ENCODE measurements at regions not wholly inside any gene's neighbourhood (a gene's known extent, or its start where the extent isn't known, plus 50 kb on each side); places are given as distances from the start of the nearest gene placed in this dataset.

DNA sequence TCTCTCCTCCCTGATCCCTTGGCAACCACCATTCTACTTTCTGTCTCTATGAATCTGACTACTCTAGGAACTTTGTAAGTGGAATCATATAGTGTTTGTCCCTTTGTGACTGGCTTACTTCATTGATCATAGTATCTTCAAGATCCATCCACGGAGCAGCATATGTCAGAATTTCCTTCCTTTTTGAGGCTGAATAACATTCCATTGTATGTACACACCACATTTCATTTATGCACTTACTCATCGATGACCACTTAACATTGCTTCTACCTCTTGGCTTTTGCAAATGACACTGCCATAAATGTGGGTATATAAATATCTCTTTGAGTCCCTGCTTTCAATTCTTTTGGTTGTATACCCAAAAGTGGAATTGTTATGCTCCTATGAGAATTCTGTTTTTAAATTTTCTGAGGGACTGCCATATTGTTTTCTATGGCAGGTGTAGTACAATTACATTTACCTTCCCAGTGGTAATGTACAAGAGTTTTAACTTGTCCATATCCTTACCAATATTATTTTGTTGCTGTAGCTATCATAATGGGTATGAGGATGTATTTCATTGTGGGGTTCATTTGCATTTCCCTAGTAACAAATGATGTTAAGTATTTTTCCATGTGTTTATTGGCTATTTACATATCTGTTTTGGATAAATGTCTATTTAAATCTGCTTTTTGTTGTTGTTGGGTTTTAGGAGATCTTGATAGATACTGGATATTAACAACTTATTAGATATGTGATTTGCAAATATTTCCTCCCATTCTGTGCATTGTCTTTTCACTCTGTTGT lies 466.1 kb downstream of the C4orf33 start:
- Histone ChIP-seq H3K27ac (no peak overlapping the region), H3K9me3 (no peaks in the 10 kb centered on the region), H3K4me1 (no peaks in the 10 kb centered on the region), H3K4me2 (no peak overlapping the region), H3K4me3 (no peak overlapping the region)
- TF ChIP-seq, protein P1, sequence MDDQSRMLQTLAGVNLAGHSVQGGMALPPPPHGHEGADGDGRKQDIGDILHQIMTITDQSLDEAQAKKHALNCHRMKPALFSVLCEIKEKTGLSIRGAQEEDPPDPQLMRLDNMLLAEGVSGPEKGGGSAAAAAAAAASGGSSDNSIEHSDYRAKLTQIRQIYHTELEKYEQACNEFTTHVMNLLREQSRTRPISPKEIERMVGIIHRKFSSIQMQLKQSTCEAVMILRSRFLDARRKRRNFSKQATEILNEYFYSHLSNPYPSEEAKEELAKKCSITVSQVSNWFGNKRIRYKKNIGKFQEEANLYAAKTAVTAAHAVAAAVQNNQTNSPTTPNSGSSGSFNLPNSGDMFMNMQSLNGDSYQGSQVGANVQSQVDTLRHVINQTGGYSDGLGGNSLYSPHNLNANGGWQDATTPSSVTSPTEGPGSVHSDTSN (IDR thresholded peaks at IDR 0.05), result no peak
- TF ChIP-seq NFE2L2 (conservative IDR thresholded peaks at IDR 0.05; ENCODE audit: low read length), result no peak
- no peak for TF ChIP-seq ESRRA (IDR thresholded peaks at IDR 0.05; ENCODE audit: borderline replicate concordance, low read length)
- no peak for TF ChIP-seq MAZ (IDR thresholded peaks at IDR 0.05; ENCODE audit: borderline replicate concordance, low read depth, low read length)
- TF ChIP-seq, protein P2, sequence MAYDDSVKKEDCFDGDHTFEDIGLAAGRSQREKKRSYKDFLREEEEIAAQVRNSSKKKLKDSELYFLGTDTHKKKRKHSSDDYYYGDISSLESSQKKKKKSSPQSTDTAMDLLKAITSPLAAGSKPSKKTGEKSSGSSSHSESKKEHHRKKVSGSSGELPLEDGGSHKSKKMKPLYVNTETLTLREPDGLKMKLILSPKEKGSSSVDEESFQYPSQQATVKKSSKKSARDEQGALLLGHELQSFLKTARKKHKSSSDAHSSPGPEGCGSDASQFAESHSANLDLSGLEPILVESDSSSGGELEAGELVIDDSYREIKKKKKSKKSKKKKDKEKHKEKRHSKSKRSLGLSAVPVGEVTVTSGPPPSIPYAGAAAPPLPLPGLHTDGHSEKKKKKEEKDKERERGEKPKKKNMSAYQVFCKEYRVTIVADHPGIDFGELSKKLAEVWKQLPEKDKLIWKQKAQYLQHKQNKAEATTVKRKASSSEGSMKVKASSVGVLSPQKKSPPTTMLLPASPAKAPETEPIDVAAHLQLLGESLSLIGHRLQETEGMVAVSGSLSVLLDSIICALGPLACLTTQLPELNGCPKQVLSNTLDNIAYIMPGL (CRISPR knock-in tag; IDR thresholded peaks at IDR 0.05; ENCODE audit: borderline replicate concordance), result no peak
- ChIA-PET CTCF (no interaction called here), POLR2A (no interaction called here)
- no peak for FAIRE-seq
- no peak for ATAC-seq
- DNase-seq (ENCODE audit: low read depth in 1 of 2, low spot score in 1 of 2), result no peak
- 2% methylated on average over 2 of the region's 2 CpGs for WGBS (ENCODE audit: missing lambda C conversion rate)

DNA sequence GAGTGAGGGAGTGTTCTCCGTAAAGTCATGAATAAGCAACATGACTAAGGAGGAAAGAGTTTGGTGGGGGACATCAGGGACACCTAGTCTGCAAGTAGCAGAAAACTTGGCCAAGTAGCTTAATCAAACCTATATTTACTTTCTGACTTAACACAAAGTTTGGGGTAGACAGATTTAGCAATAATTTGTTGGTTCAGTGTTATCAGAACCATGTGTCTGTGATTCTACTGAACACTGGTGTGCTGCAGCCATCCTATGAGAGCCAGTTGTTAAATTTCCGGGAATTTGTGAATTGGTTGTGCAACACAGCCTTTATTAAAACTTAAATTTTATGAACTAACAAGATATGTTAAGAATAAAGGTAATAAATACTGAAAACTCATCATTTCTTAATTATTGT lies 469.3 kb downstream of the C4orf33 start:
- ChIA-PET POLR2A (no interaction called here), CTCF (no interaction called here)
- ATAC-seq (no peak), DNase-seq (ENCODE audit: low read depth in 1 of 2, low spot score in 1 of 2) (no peak), FAIRE-seq (no peak)
- WGBS (ENCODE audit: missing lambda C conversion rate), result 21% methylated on average over 2 of the region's 2 CpGs
- Histone ChIP-seq H3K27ac (no peak overlapping the region), H3K4me2 (no peak overlapping the region), H3K4me1 (no peaks in the 10 kb centered on the region), H3K9me3 (no peaks in the 10 kb centered on the region), H3K4me3 (no peak overlapping the region)
- TF ChIP-seq RNF2 (IDR thresholded peaks at IDR 0.05; ENCODE audit: borderline replicate concordance, low read depth), result no peak
- TF ChIP-seq ESRRA (IDR thresholded peaks at IDR 0.05; ENCODE audit: borderline replicate concordance, low read length), result no peak
- no peak for TF ChIP-seq MAFK (IDR thresholded peaks at IDR 0.05; ENCODE audit: partially characterized antibody)
- TF ChIP-seq POLR2AphosphoS2 (conservative IDR thresholded peaks at IDR 0.05; ENCODE audit: low read length), result no peak
- TF ChIP-seq, protein P3, sequence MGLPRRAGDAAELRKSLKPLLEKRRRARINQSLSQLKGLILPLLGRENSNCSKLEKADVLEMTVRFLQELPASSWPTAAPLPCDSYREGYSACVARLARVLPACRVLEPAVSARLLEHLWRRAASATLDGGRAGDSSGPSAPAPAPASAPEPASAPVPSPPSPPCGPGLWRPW (IDR thresholded peaks at IDR 0.05), result no peak
- TF ChIP-seq HDAC2 (IDR thresholded peaks at IDR 0.05), result no peak
- no peak for TF ChIP-seq NFE2L2 (conservative IDR thresholded peaks at IDR 0.05; ENCODE audit: low read length)
- TF ChIP-seq FOSL2 (IDR thresholded peaks at IDR 0.05), result no peak
- TF ChIP-seq FOSL2 (CRISPR knock-in tag; IDR thresholded peaks at IDR 0.05), result no peak

DNA sequence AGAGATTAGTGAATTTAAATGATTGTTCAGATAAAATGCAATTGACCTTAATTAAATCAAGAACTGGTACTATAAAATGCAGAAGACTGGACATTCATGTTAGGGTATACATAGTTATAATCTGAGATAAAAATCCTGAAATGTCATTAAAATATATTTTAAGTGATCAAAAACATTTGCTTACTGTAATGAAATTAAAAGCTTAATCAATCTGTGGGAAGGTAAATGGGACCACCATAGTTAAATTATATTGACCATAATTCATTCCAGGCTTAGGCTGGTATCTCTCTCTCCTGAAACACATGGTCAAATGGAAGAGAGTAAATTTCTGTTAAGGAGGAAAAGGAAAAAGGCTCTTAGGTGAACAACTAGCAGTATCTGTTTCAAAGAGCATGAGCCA lies 474.4 kb downstream of the C4orf33 start:
- Histone ChIP-seq H3K4me3 (no peak overlapping the region), H3K4me2 (no peak overlapping the region), H3K9me3 (no peaks in the 10 kb centered on the region), H3K27ac (no peak overlapping the region), H3K4me1 (no peaks in the 10 kb centered on the region)
- no peak for ATAC-seq
- FAIRE-seq, result no peak
- CTCF ChIA-PET, result no interaction called here
- POLR2A ChIA-PET, result no interaction called here
- DNase-seq (ENCODE audit: low read depth in 1 of 2, low spot score in 1 of 2), result no peak
- TF ChIP-seq NR3C1 (IDR thresholded peaks at IDR 0.05) (no peak), PHF8 (IDR thresholded peaks at IDR 0.05; ENCODE audit: borderline replicate concordance, low read depth) (no peak), POLR2A (IDR thresholded peaks at IDR 0.05; ENCODE audit: low read length) (no peak), CEBPB (IDR thresholded peaks at IDR 0.05) (no peak), CBX8 (IDR thresholded peaks at IDR 0.05) (no peak), MAZ (IDR thresholded peaks at IDR 0.05; ENCODE audit: borderline replicate concordance, low read depth, low read length) (no peak), MAFK (IDR thresholded peaks at IDR 0.05; ENCODE audit: partially characterized antibody) (no peak), JUN (IDR thresholded peaks at IDR 0.05) (no peak), CHD4 (IDR thresholded peaks at IDR 0.05; ENCODE audit: borderline replicate concordance) (no peak), ZFP36 (IDR thresholded peaks at IDR 0.05; ENCODE audit: borderline replicate concordance, partially characterized antibody) (no peak), POLR2AphosphoS2 (conservative IDR thresholded peaks at IDR 0.05; ENCODE audit: low read length) (no peak), HOXB5 (CRISPR knock-in tag; IDR thresholded peaks at IDR 0.05) (no peak), HOXA7 (CRISPR knock-in tag; IDR thresholded peaks at IDR 0.05) (no peak), EHMT2 (IDR thresholded peaks at IDR 0.05; ENCODE audit: low read depth) (no peak), RCOR1 (IDR thresholded peaks at IDR 0.05; ENCODE audit: low read depth, low read length) (no peak)
- TF ChIP-seq, protein P4, sequence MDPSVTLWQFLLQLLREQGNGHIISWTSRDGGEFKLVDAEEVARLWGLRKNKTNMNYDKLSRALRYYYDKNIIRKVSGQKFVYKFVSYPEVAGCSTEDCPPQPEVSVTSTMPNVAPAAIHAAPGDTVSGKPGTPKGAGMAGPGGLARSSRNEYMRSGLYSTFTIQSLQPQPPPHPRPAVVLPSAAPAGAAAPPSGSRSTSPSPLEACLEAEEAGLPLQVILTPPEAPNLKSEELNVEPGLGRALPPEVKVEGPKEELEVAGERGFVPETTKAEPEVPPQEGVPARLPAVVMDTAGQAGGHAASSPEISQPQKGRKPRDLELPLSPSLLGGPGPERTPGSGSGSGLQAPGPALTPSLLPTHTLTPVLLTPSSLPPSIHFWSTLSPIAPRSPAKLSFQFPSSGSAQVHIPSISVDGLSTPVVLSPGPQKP (IDR thresholded peaks at IDR 0.05; ENCODE audit: low read depth, low read length), result no peak
- TF ChIP-seq, protein P5, sequence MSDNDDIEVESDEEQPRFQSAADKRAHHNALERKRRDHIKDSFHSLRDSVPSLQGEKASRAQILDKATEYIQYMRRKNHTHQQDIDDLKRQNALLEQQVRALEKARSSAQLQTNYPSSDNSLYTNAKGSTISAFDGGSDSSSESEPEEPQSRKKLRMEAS (IDR thresholded peaks at IDR 0.05), result no peak
- TF ChIP-seq, protein P6, sequence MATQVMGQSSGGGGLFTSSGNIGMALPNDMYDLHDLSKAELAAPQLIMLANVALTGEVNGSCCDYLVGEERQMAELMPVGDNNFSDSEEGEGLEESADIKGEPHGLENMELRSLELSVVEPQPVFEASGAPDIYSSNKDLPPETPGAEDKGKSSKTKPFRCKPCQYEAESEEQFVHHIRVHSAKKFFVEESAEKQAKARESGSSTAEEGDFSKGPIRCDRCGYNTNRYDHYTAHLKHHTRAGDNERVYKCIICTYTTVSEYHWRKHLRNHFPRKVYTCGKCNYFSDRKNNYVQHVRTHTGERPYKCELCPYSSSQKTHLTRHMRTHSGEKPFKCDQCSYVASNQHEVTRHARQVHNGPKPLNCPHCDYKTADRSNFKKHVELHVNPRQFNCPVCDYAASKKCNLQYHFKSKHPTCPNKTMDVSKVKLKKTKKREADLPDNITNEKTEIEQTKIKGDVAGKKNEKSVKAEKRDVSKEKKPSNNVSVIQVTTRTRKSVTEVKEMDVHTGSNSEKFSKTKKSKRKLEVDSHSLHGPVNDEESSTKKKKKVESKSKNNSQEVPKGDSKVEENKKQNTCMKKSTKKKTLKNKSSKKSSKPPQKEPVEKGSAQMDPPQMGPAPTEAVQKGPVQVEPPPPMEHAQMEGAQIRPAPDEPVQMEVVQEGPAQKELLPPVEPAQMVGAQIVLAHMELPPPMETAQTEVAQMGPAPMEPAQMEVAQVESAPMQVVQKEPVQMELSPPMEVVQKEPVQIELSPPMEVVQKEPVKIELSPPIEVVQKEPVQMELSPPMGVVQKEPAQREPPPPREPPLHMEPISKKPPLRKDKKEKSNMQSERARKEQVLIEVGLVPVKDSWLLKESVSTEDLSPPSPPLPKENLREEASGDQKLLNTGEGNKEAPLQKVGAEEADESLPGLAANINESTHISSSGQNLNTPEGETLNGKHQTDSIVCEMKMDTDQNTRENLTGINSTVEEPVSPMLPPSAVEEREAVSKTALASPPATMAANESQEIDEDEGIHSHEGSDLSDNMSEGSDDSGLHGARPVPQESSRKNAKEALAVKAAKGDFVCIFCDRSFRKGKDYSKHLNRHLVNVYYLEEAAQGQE (IDR thresholded peaks at IDR 0.05), result no peak

Measured in A549 (cell line).